Neural progenitor cell (in vitro differentiated cells): ENCODE measurements at regions not wholly inside any gene's neighbourhood (a gene's known extent, or its start where the extent isn't known, plus 50 kb on each side); places are given as distances from the start of the nearest gene placed in this dataset.

Source experiments
- DNase-seq: peaks from one replicate; pipeline ENCODE4 v3.0.0-alpha.2; 2016; ENCODE audit warnings: low spot score
- H2AFZ ChIP-seq: fragments of 200-600 bp; sonication (generic); replicated peaks from 2 replicates; pipeline ENCODE4 v1.6.1; 2016; ENCODE audit warnings: antibody characterized with exemption
- H3F3A ChIP-seq: fragments of 200-600 bp; sonication (generic); 2 replicates; pipeline ENCODE4 v1.6.1; 2016; ENCODE audit warnings: antibody characterized with exemption, low read depth
- H3K27ac ChIP-seq: fragments of 200-600 bp; sonication (generic); 2 replicates; pipeline ENCODE4 v1.5.1; 2016; ENCODE audit warnings: mild to moderate bottlenecking
- H3K27me3 ChIP-seq: fragments of 200-600 bp; sonication (generic); 2 replicates; pipeline ENCODE4 v1.6.1; 2016; ENCODE audit warnings: mild to moderate bottlenecking, moderate library complexity
- H3K36me3 ChIP-seq: fragments of 200-600 bp; sonication (generic); 2 replicates; pipeline ENCODE4 v1.5.1; 2016
- H3K4me1 ChIP-seq: fragments of 200-600 bp; sonication (generic); 2 replicates; pipeline ENCODE4 v1.6.1; 2016; ENCODE audit warnings: mixed run types
- H3K4me2 ChIP-seq: fragments of 200-600 bp; sonication (generic); 2 replicates; pipeline ENCODE4 v1.6.1; 2016
- H3K4me3 ChIP-seq: fragments of 200-600 bp; sonication (generic); 2 replicates; pipeline ENCODE4 v1.5.1; 2016
- H3K79me2 ChIP-seq: fragments of 200-600 bp; sonication (generic); 2 replicates; pipeline ENCODE4 v1.6.1; 2016; ENCODE audit warnings: low read depth
- H3K9ac ChIP-seq: fragments of 200-600 bp; sonication (generic); 2 replicates; pipeline ENCODE4 v1.6.1; 2016
- H3K9me3 ChIP-seq: fragments of 200-600 bp; sonication (generic); 2 replicates; pipeline ENCODE4 v1.5.1; 2016; ENCODE audit warnings: low read depth
- H4K20me1 ChIP-seq: fragments of 200-600 bp; sonication (generic); 2 replicates; pipeline ENCODE4 v1.6.1; 2016; ENCODE audit warnings: low read depth
- H3K27ac Mint-ChIP-seq: 3 replicates; pipeline ENCODE4 v1.8.0; 2021; ENCODE audit warnings: mixed read lengths
- H3K27me3 Mint-ChIP-seq: 2 replicates; pipeline ENCODE4 v1.8.0; 2022; ENCODE audit warnings: low read depth, mild to moderate bottlenecking, inconsistent platforms, moderate library complexity, mixed read lengths; ENCODE audit not compliant: insufficient read depth
- H3K36me3 Mint-ChIP-seq: 3 replicates; pipeline ENCODE4 v1.8.0; 2021; ENCODE audit warnings: mixed read lengths
- H3K4me1 Mint-ChIP-seq: 3 replicates; pipeline ENCODE4 v1.8.0; 2021; ENCODE audit warnings: mixed read lengths
- H3K4me3 Mint-ChIP-seq: 3 replicates; pipeline ENCODE4 v1.8.0; 2021; ENCODE audit warnings: mild to moderate bottlenecking, moderate library complexity, mixed read lengths
- H3K9me3 Mint-ChIP-seq: 3 replicates; pipeline ENCODE4 v1.8.0; 2020; ENCODE audit warnings: mixed read lengths
- CTCF ChIP-seq: fragments of 200-600 bp; sonication (generic); IDR thresholded peaks from 2 replicates; pipeline ENCODE4 v1.5.1; 2017; ENCODE audit warnings: antibody characterized with exemption, mild to moderate bottlenecking
- EZH2 ChIP-seq: fragments of 200-600 bp; sonication (generic); IDR thresholded peaks from 2 replicates; pipeline ENCODE4 v1.6.1; 2017; ENCODE audit warnings: antibody characterized with exemption, mild to moderate bottlenecking, moderate library complexity
- EZH2phosphoT487 ChIP-seq: fragments of 200-600 bp; sonication (generic); IDR thresholded peaks from 2 replicates; pipeline ENCODE4 v1.6.1; 2017; ENCODE audit warnings: antibody characterized with exemption

- no peaks in the 10 kb centered on the region for H3K27me3 ChIP-seq
- H3K4me1 ChIP-seq: no peaks in the 10 kb centered on the region
- no peaks in the 10 kb centered on the region for H3K27me3 Mint-ChIP-seq
- no peak overlapping the region for H3K4me3 Mint-ChIP-seq
- no peak overlapping the region for H2AFZ ChIP-seq
- no peaks in the 10 kb centered on the region for H3K79me2 ChIP-seq
- H3F3A ChIP-seq: no peaks in the 10 kb centered on the region
- H3K36me3 ChIP-seq: no peaks in the 10 kb centered on the region
- TF ChIP-seq EZH2 (no peak), EZH2phosphoT487 (no peak), CTCF (no peak)
- no peak overlapping the region for H3K9ac ChIP-seq
- H3K27ac Mint-ChIP-seq: no peak overlapping the region
- no peaks in the 10 kb centered on the region for H3K4me1 Mint-ChIP-seq
- H3K4me2 ChIP-seq: no peak overlapping the region
- no peak overlapping the region for H3K4me3 ChIP-seq
- no peak overlapping the region for H3K27ac ChIP-seq
- no peaks in the 10 kb centered on the region for H3K9me3 ChIP-seq
- no peak for DNase-seq
- H3K9me3 Mint-ChIP-seq: peaks cover 3% of the 10 kb centered on the region
- H3K36me3 Mint-ChIP-seq: no peaks in the 10 kb centered on the region
- H4K20me1 ChIP-seq: no peaks in the 10 kb centered on the region
Observed at GRCh38 chr9:73074176-73074708, 77.4 kb upstream of the ANXA1 start.

GRCh38 chr9:73073337-73074175, 78.1 kb upstream of the ANXA1 start:
- no peaks in the 10 kb centered on the region for H3K4me1 Mint-ChIP-seq
- Histone ChIP-seq H3K27ac (no peak overlapping the region), H3F3A (no peaks in the 10 kb centered on the region), H4K20me1 (no peaks in the 10 kb centered on the region), H3K36me3 (no peaks in the 10 kb centered on the region), H3K4me2 (no peak overlapping the region), H3K4me3 (no peak overlapping the region), H3K9ac (no peak overlapping the region), H3K79me2 (no peaks in the 10 kb centered on the region), H3K9me3 (no peaks in the 10 kb centered on the region), H2AFZ (no peak overlapping the region), H3K4me1 (no peaks in the 10 kb centered on the region), H3K27me3 (no peaks in the 10 kb centered on the region)
- TF ChIP-seq EZH2: no peak
- no peak for DNase-seq
- no peak overlapping the region for H3K27ac Mint-ChIP-seq
- H3K36me3 Mint-ChIP-seq: no peaks in the 10 kb centered on the region
- H3K4me3 Mint-ChIP-seq: no peak overlapping the region
- H3K27me3 Mint-ChIP-seq: no peaks in the 10 kb centered on the region
- peaks cover 3% of the 10 kb centered on the region for H3K9me3 Mint-ChIP-seq

- no peak overlapping the region for H2AFZ ChIP-seq
- H3K27ac ChIP-seq: no peak overlapping the region
- H3K9me3 Mint-ChIP-seq: peaks cover 3% of the 10 kb centered on the region
- no peaks in the 10 kb centered on the region for H3K36me3 Mint-ChIP-seq
- TF ChIP-seq EZH2phosphoT487: no peak
- no peak for TF ChIP-seq CTCF
- TF ChIP-seq EZH2: no peak
- no peak overlapping the region for H3K9ac ChIP-seq
- H3K4me3 Mint-ChIP-seq: no peak overlapping the region
- H3K4me1 Mint-ChIP-seq: peaks cover 2% of the 10 kb centered on the region
- H3K4me1 ChIP-seq: no peaks in the 10 kb centered on the region
- DNase-seq: no peak
- no peaks in the 10 kb centered on the region for H3K36me3 ChIP-seq
- H4K20me1 ChIP-seq: no peaks in the 10 kb centered on the region
- no peaks in the 10 kb centered on the region for H3K27me3 ChIP-seq
- H3K4me3 ChIP-seq: no peak overlapping the region
- H3K27me3 Mint-ChIP-seq: no peaks in the 10 kb centered on the region
- H3K79me2 ChIP-seq: no peaks in the 10 kb centered on the region
- no peaks in the 10 kb centered on the region for H3K9me3 ChIP-seq
- no peak overlapping the region for H3K4me2 ChIP-seq
- no peak overlapping the region for H3K27ac Mint-ChIP-seq
- no peaks in the 10 kb centered on the region for H3F3A ChIP-seq
Observed at GRCh38 chr9:73067074-73067473, 84.6 kb upstream of the ANXA1 start.

GRCh38 chr9:73065439-73065838, 86.2 kb upstream of the ANXA1 start:
- Histone ChIP-seq H3K9ac (no peak overlapping the region), H3K36me3 (no peaks in the 10 kb centered on the region), H3K9me3 (no peaks in the 10 kb centered on the region), H2AFZ (no peak overlapping the region), H3K27me3 (no peaks in the 10 kb centered on the region), H3K4me1 (no peaks in the 10 kb centered on the region), H4K20me1 (no peaks in the 10 kb centered on the region), H3K79me2 (no peaks in the 10 kb centered on the region), H3K4me3 (no peak overlapping the region), H3F3A (no peaks in the 10 kb centered on the region), H3K27ac (no peak overlapping the region), H3K4me2 (no peak overlapping the region)
- TF ChIP-seq EZH2phosphoT487 (no peak), EZH2 (no peak), CTCF (no peak)
- Mint-ChIP-seq H3K27ac (no peak overlapping the region), H3K4me1 (peaks cover 4% of the 10 kb centered on the region), H3K36me3 (no peaks in the 10 kb centered on the region), H3K27me3 (no peaks in the 10 kb centered on the region), H3K9me3 (peaks cover 2% of the 10 kb centered on the region), H3K4me3 (no peak overlapping the region)
- DNase-seq: no peak
